Bronchial epithelial cell (primary cell): ENCODE measurements at regions not wholly inside any gene's neighbourhood (a gene's known extent, or its start where the extent isn't known, plus 50 kb on each side); places are given as distances from the start of the nearest gene placed in this dataset.

Experiments used
- DNase-seq: peaks from one replicate; pipeline ENCODE4 v3.0.0-alpha.2; 2010; ENCODE audit warnings: low read depth
- FAIRE-seq: peaks from 2 replicates; lab custom pipeline; 2011; peaks lifted over from hg19 to GRCh38; lab: Jason Lieb, UNC
- H3K27me3 ChIP-seq: 2 replicates; pipeline ENCODE4 v1.5.1; 2011; ENCODE audit warnings: low read length; ENCODE audit not compliant: control insufficient read depth, insufficient read depth
- H3K36me3 ChIP-seq: 2 replicates; pipeline ENCODE4 v1.5.1; 2011; ENCODE audit warnings: low read length; ENCODE audit not compliant: control insufficient read depth, insufficient read depth
- H3K4me3 ChIP-seq: 2 replicates; pipeline ENCODE4 v1.5.1; 2011; ENCODE audit warnings: mild to moderate bottlenecking, low read depth, low read length, control low read depth
- CTCF ChIP-seq: IDR thresholded peaks from 2 replicates; pipeline ENCODE4 v1.5.1; 2011; ENCODE audit warnings: mild to moderate bottlenecking, moderate library complexity, low read length, control low read depth, inconsistent platforms; ENCODE audit not compliant: insufficient read depth, severe bottlenecking

GRCh38 chr6:151733680-151734320 lies 73.7 kb upstream of the ESR1 start:
- no peak for DNase-seq
- FAIRE-seq = no peak
- H3K4me3 ChIP-seq = no peak overlapping the region
- TF ChIP-seq CTCF = no peak
- H3K36me3 ChIP-seq = no peaks in the 10 kb centered on the region
- no peaks in the 10 kb centered on the region for H3K27me3 ChIP-seq

GRCh38 chr6:151738267-151738666 lies 69.2 kb upstream of the ESR1 start:
- H3K4me3 ChIP-seq = no peak overlapping the region
- DNase-seq (no peak), FAIRE-seq (no peak)
- no peaks in the 10 kb centered on the region for H3K27me3 ChIP-seq
- TF ChIP-seq CTCF = no peak
- H3K36me3 ChIP-seq = no peaks in the 10 kb centered on the region

GRCh38 chr6:151738960-151739359 lies 68.5 kb upstream of the ESR1 start:
- FAIRE-seq (no peak), DNase-seq (no peak)
- no peak for TF ChIP-seq CTCF
- Histone ChIP-seq H3K4me3 (no peak overlapping the region), H3K36me3 (no peaks in the 10 kb centered on the region), H3K27me3 (no peaks in the 10 kb centered on the region)

- FAIRE-seq = no peak
- H3K36me3 ChIP-seq = no peaks in the 10 kb centered on the region
- DNase-seq = no peak
- H3K27me3 ChIP-seq = no peaks in the 10 kb centered on the region
- no peak overlapping the region for H3K4me3 ChIP-seq
- no peak for TF ChIP-seq CTCF
Observed at GRCh38 chr6:151740820-151741219, 66.7 kb upstream of the ESR1 start.

GRCh38 chr6:151747896-151748295 lies 59.6 kb upstream of the ESR1 start:
- Histone ChIP-seq H3K36me3 (no peaks in the 10 kb centered on the region), H3K27me3 (no peaks in the 10 kb centered on the region), H3K4me3 (no peak overlapping the region)
- no peak for TF ChIP-seq CTCF
- FAIRE-seq (no peak), DNase-seq (no peak)

- DNase-seq (no peak), FAIRE-seq (no peak)
- Histone ChIP-seq H3K36me3 (no peaks in the 10 kb centered on the region), H3K27me3 (no peaks in the 10 kb centered on the region), H3K4me3 (no peak overlapping the region)
- no peak for TF ChIP-seq CTCF
Observed at GRCh38 chr6:151749341-151749740, 58.1 kb upstream of the ESR1 start.
